Sigmoid colon (tissue), 6 donors: ENCODE measurements at regions not wholly inside any gene's neighbourhood (a gene's known extent, or its start where the extent isn't known, plus 50 kb on each side); places are given as distances from the start of the nearest gene placed in this dataset.

Experiments used
- DNase-seq: peaks from one replicate; pipeline ENCODE4 v3.0.0-alpha.2; 2019
- H3K27ac ChIP-seq, 4 donors: fragments of 200-600 bp; sonication (generic); one replicate each; pipeline ENCODE4 v1.5.1; 2016 to 2019; ENCODE audit warnings: mild to moderate bottlenecking in 1 of 4
- H3K27me3 ChIP-seq, 3 donors: fragments of 200-600 bp; sonication (generic); one replicate each; pipeline ENCODE4 v1.5.1; 2019; ENCODE audit warnings: mild to moderate bottlenecking in 1 of 3
- H3K36me3 ChIP-seq, 4 donors: fragments of 200-600 bp; sonication (generic); one replicate each; pipeline ENCODE4 v1.5.1; 2016 to 2019
- H3K4me1 ChIP-seq, 4 donors: fragments of 200-600 bp; sonication (generic); one replicate each; pipeline ENCODE4 v1.5.1; 2017 to 2019
- H3K4me3 ChIP-seq, 4 donors: fragments of 200-600 bp; sonication (generic); one replicate each; pipeline ENCODE4 v1.5.1; 2017 to 2019; ENCODE audit warnings: mild to moderate bottlenecking in 2 of 4, moderate library complexity in 1 of 4
- H3K9me3 ChIP-seq, 4 donors: fragments of 200-600 bp in 3 of 4; sonication (generic) in 3 of 4; one replicate each; pipeline versions ENCODE4 v1.5.1 to v1.6.1; 2013 to 2019
- CTCF ChIP-seq, 4 experiments: fragments of 450-650 bp in 3 of 4; fragments of 200-600 bp in 1 of 4; IDR thresholded peaks; one replicate each; pipeline ENCODE4 v1.5.1; 2016 to 2019; ENCODE audit warnings: antibody characterized with exemption in 4 of 4, mild to moderate bottlenecking in 3 of 4, moderate library complexity in 2 of 4
- EP300 ChIP-seq, 4 donors: sonication (generic); formaldehyde crosslinking; IDR thresholded peaks; one replicate each; pipeline ENCODE4 v1.6.1; 2017; ENCODE audit warnings: antibody characterized with exemption in 4 of 4
- POLR2A ChIP-seq, 2 donors: fragments of 450-650 bp; IDR thresholded peaks; one replicate each; pipeline ENCODE4 v1.6.1; 2016; ENCODE audit warnings: antibody characterized with exemption in 2 of 2, mild to moderate bottlenecking in 2 of 2, moderate library complexity in 2 of 2
- POLR2AphosphoS5 ChIP-seq, 4 donors: sonication (generic); formaldehyde crosslinking; IDR thresholded peaks; one replicate each; pipeline ENCODE4 v1.6.1; 2017; ENCODE audit warnings: antibody characterized with exemption in 4 of 4
- WGBS, 2 donors: extraction: QIAGEN DNeasy Blood & Tissue Kit; methylation state at CpG; one replicate each; pipeline ENCODE4 v1.1.7; 2013; 5-methylcytosine and 5-hydroxymethylcytosine counted together
- intact Hi-C: fragments of 100-400 bp; cut with DNase I; formaldehyde crosslinking; loops from one replicate; pipeline ENCODE4 v1.15.1; 2023
- donor health status: healthy with polysubstance abuse.
- donor health status: healthy.

- Histone ChIP-seq H3K4me3 (no peak overlapping the region), H3K9me3 (peaks cover 0 to 8% (median 6%) of the 10 kb centered on the region in 4 donors), H3K27me3 (no peaks in the 10 kb centered on the region), H3K36me3 (no peaks in the 10 kb centered on the region), H3K27ac (no peak overlapping the region), H3K4me1 (no peaks in the 10 kb centered on the region)
- no peak for DNase-seq
- intact Hi-C loops, result no loop called here
- WGBS, 2 donors, result 49 to 99% methylated on average over 1 of the region's 1 CpG
- TF ChIP-seq CTCF (IDR thresholded peaks at IDR 0.05) (no peak), EP300 (IDR thresholded peaks at IDR 0.05) (no peak), POLR2AphosphoS5 (IDR thresholded peaks at IDR 0.05) (no peak), POLR2A (IDR thresholded peaks at IDR 0.05) (no peak)
Measured at GRCh38 chr3:41129731-41130130, 69.6 kb upstream of the CTNNB1 start.

GRCh38 chr3:41131224-41131623 is 68.1 kb upstream of the CTNNB1 start:
- H3K9me3 ChIP-seq, result peaks cover 0 to 8% (median 6%) of the 10 kb centered on the region in 4 donors
- intact Hi-C loops, result no loop called here
- no peak for DNase-seq
- H3K36me3 ChIP-seq, result no peaks in the 10 kb centered on the region
- no peak for TF ChIP-seq POLR2A (IDR thresholded peaks at IDR 0.05)
- TF ChIP-seq EP300 (IDR thresholded peaks at IDR 0.05), result no peak
- no peak for TF ChIP-seq CTCF (IDR thresholded peaks at IDR 0.05)
- no peak for TF ChIP-seq POLR2AphosphoS5 (IDR thresholded peaks at IDR 0.05)
- H3K4me3 ChIP-seq, result no peak overlapping the region
- H3K27me3 ChIP-seq, result no peaks in the 10 kb centered on the region
- no peaks in the 10 kb centered on the region for H3K4me1 ChIP-seq
- WGBS, 2 donors, result 94 to 96% methylated on average over 3 of the region's 3 CpGs
- H3K27ac ChIP-seq, result no peak overlapping the region

GRCh38 chr3:41137686-41138111 is 61.6 kb upstream of the CTNNB1 start:
- Histone ChIP-seq H3K4me1 (no peaks in the 10 kb centered on the region), H3K4me3 (no peak overlapping the region), H3K27ac (no peak overlapping the region), H3K27me3 (no peaks in the 10 kb centered on the region), H3K36me3 (no peaks in the 10 kb centered on the region), H3K9me3 (peaks cover 0 to 1% (median 0%) of the 10 kb centered on the region in 4 donors)
- intact Hi-C loops, result no loop called here
- WGBS, 2 donors, result 76 to 87% methylated on average over 1 of the region's 1 CpG
- TF ChIP-seq POLR2A (IDR thresholded peaks at IDR 0.05), result no peak
- no peak for TF ChIP-seq EP300 (IDR thresholded peaks at IDR 0.05)
- TF ChIP-seq POLR2AphosphoS5 (IDR thresholded peaks at IDR 0.05), result no peak
- TF ChIP-seq CTCF (IDR thresholded peaks at IDR 0.05), result no peak
- no peak for DNase-seq

- Histone ChIP-seq H3K36me3 (no peaks in the 10 kb centered on the region), H3K27ac (no peak overlapping the region), H3K4me1 (no peaks in the 10 kb centered on the region), H3K4me3 (no peak overlapping the region), H3K9me3 (peaks cover 0 to 1% (median 0%) of the 10 kb centered on the region in 4 donors), H3K27me3 (no peaks in the 10 kb centered on the region)
- intact Hi-C loops, result no loop called here
- DNase-seq, result no peak
- WGBS, 2 donors, result 87 to 88% methylated on average over 3 of the region's 3 CpGs
- TF ChIP-seq POLR2A (IDR thresholded peaks at IDR 0.05) (no peak), EP300 (IDR thresholded peaks at IDR 0.05) (no peak)
Measured at GRCh38 chr3:41138146-41138545, 61.2 kb upstream of the CTNNB1 start.

- 93 to 94% methylated on average over 3 of the region's 3 CpGs for WGBS, 2 donors
- intact Hi-C loops, result no loop called here
Measured at GRCh38 chr3:41138601-41139000, 60.7 kb upstream of the CTNNB1 start.

More at GRCh38 chr3:41138601-41139000, 60.7 kb upstream of the CTNNB1 start:
- Histone ChIP-seq H3K4me3 (no peak overlapping the region), H3K36me3 (no peaks in the 10 kb centered on the region), H3K27me3 (no peaks in the 10 kb centered on the region), H3K9me3 (peaks cover 0 to 1% (median 0%) of the 10 kb centered on the region in 4 donors), H3K4me1 (no peaks in the 10 kb centered on the region), H3K27ac (no peak overlapping the region)
- DNase-seq, result no peak
- TF ChIP-seq POLR2AphosphoS5 (IDR thresholded peaks at IDR 0.05) (no peak), POLR2A (IDR thresholded peaks at IDR 0.05) (no peak), EP300 (IDR thresholded peaks at IDR 0.05) (no peak), CTCF (IDR thresholded peaks at IDR 0.05) (no peak)
